Large intestine (tissue), 3 donors: ENCODE measurements at regions not wholly inside any gene's neighbourhood (a gene's known extent, or its start where the extent isn't known, plus 50 kb on each side); places are given as distances from the start of the nearest gene placed in this dataset.
"Not testable (repeated sequence)": the region's sequence is repeated elsewhere in the genome, so short reads cannot be mapped to it uniquely, and the experiment has no call there.

ENCODE experiments used
- DNase-seq, 2 donors: peaks; one replicate each; pipeline versions ENCODE4 v3.0.0 to v3.0.0-alpha.2; 2013
- H3K27ac ChIP-seq: one replicate; pipeline ENCODE4 v1.5.1; 2013; ENCODE audit warnings: low read length
- H3K27me3 ChIP-seq: 2 replicates; pipeline ENCODE4 v1.6.1; 2013; ENCODE audit warnings: low read length; ENCODE audit not compliant: control insufficient read depth, insufficient read depth
- H3K36me3 ChIP-seq: 2 replicates; pipeline ENCODE4 v1.6.1; 2013; ENCODE audit warnings: low read length; ENCODE audit not compliant: control insufficient read depth, insufficient read depth
- H3K4me1 ChIP-seq: one replicate; pipeline ENCODE4 v1.6.1; 2013; ENCODE audit warnings: low read length; ENCODE audit not compliant: control insufficient read depth, insufficient read depth
- H3K4me3 ChIP-seq: one replicate; pipeline ENCODE4 v1.5.1; 2013; ENCODE audit warnings: low read length
- H3K9me3 ChIP-seq: one replicate; pipeline ENCODE4 v1.6.1; 2013; ENCODE audit warnings: mild to moderate bottlenecking, low read depth, low read length, moderate library complexity; ENCODE audit not compliant: control insufficient read depth
- WGBS: methylation state at CpG from one replicate; pipeline ENCODE4 v1.1.5; 2013; ENCODE audit warnings: low lambda C conversion rate; ENCODE audit not compliant: insufficient coverage; 5-methylcytosine and 5-hydroxymethylcytosine counted together

DNA sequence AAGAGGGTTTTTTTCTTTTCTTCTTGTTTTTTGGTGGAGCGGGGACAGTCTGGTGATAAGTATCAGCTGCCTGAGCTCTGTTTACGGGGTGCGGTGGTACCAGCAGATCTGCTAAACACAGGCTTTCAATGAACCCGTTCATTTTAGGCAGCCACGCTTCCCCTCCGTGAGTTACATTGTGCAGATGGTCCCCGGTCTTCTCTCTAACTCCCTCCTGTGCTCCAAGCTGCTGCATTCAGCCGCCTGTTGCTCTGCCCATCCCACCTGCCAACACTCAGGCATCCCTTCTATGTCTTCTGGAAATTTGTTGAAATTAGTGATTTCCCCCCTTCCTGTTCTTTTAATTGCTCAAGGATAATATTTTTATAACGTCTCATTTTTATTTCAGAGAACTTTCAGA, 82.1 kb upstream of the ELAC2 start:
- Histone ChIP-seq H3K27me3 (no peaks in the 10 kb centered on the region), H3K36me3 (no peaks in the 10 kb centered on the region), H3K4me1 (no peaks in the 10 kb centered on the region), H3K9me3 (no peaks in the 10 kb centered on the region), H3K27ac (no peak overlapping the region), H3K4me3 (no peak overlapping the region)
- 94% methylated on average over 2 of the region's 9 CpGs for WGBS
- DNase-seq, result no peak

DNA sequence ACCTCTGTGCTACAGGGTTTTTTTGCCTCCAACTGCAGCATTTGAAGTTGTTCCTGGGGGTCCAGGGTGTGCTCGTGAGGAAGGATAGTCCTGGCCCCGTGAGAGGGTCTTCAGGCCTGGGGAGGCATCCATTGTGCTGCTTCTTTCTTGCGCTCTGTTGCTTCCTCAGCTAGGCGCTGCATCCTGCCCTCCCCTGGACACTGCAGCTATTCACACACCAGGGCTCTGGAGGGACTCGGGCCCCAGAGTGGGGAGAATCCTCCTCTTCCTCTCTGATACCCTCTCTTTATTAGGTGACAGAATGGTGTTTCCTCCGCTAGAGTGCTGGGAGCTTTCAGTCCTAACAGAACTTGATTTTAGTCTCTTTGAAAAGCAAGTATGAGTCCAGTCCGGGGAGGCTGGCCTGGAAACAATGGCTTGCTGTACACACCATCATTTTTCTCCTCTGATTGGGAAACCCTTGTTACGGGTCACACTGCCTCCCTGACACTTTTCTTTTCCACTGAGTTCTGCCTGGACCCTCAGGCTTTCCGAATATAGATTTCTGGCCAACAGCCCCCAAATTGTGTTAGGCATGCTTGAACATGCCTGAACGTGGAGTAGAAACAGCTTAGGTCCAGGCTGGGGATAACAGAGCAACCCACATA, 81.4 kb upstream of the ELAC2 start:
- Histone ChIP-seq H3K36me3 (no peaks in the 10 kb centered on the region), H3K4me1 (no peaks in the 10 kb centered on the region), H3K27me3 (no peaks in the 10 kb centered on the region), H3K4me3 (no peak overlapping the region), H3K9me3 (no peaks in the 10 kb centered on the region), H3K27ac (no peak overlapping the region)
- no CpG with 5 or more reads among the region's 10 CpGs for WGBS
- DNase-seq, result no peak

DNA sequence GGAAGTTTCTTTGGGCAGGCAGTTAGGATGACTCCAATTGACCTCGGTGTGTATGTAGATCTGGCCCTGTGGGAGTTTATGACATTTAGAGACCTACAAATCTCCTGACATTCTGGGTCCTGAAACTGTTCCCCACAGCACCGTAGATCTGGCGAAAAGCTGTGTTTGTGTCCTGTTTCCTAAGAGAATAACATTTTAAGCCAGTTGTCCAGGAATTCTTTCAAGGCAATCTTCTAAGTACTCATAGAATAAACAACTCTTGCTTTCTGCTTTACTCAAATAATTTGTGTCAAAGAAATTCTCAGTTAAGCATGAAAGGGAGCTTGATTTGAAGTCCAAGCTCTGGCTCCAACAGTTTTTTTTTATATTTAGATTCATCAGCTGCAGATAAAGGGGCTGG, 78.5 kb upstream of the ELAC2 start:
- Histone ChIP-seq H3K27ac (no peak overlapping the region), H3K4me1 (no peaks in the 10 kb centered on the region), H3K36me3 (no peaks in the 10 kb centered on the region), H3K4me3 (no peak overlapping the region), H3K27me3 (no peaks in the 10 kb centered on the region), H3K9me3 (no peaks in the 10 kb centered on the region)
- no peak for DNase-seq
- 80% methylated on average over 1 of the region's 3 CpGs for WGBS

DNA sequence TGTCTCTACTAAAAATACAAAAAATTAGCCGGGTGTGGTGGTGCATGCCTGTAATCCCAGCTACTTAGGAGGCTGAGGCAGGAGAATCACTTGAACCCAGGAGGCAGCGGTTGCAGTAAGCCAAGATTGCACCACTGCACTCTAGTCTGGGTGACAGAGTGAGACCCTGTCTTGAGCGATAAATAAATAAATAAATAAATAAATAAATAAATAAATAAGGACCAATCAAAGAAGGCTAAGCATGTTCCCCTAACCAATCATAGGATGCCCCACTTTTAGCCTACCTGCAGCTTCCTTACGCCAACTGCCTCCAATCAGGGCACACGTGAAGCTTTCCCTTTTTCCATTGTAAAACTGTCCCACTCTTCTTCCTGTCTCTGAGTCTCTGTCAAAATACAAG, 74.2 kb upstream of the ELAC2 start:
- WGBS, result 100% methylated on average over 1 of the region's 5 CpGs
- not testable (repeated sequence) for H3K4me1 ChIP-seq, H3K36me3 ChIP-seq, H3K4me3 ChIP-seq, H3K9me3 ChIP-seq, H3K27me3 ChIP-seq, DNase-seq, H3K27ac ChIP-seq

DNA sequence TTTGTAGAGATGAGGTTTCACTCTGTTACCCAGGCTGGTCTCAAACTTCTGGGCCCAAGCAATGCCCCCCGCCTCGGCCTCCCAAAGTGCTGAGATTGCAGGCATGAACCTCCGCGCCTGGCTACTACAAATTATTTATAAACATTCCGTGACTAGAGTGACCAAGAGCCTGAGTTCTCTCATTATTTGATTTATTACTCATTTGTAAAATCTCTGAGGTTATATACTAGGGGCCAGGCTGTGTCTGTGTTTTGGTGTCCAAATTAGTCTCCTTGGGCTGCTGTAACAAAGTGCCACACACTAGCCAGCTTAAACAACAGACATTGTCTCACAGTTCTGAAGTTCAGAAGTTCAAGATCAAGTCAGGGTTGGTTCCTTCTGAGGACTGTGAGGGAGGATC, 70.8 kb upstream of the ELAC2 start:
- WGBS, result no CpG with 5 or more reads among the region's 5 CpGs
- no peaks in the 10 kb centered on the region for H3K9me3 ChIP-seq
- H3K27me3 ChIP-seq, result no peaks in the 10 kb centered on the region
- H3K4me3 ChIP-seq, result no peak overlapping the region
- no peak overlapping the region for H3K27ac ChIP-seq
- H3K36me3 ChIP-seq, result no peaks in the 10 kb centered on the region
- H3K4me1 ChIP-seq, result no peaks in the 10 kb centered on the region
- no peak for DNase-seq

DNA sequence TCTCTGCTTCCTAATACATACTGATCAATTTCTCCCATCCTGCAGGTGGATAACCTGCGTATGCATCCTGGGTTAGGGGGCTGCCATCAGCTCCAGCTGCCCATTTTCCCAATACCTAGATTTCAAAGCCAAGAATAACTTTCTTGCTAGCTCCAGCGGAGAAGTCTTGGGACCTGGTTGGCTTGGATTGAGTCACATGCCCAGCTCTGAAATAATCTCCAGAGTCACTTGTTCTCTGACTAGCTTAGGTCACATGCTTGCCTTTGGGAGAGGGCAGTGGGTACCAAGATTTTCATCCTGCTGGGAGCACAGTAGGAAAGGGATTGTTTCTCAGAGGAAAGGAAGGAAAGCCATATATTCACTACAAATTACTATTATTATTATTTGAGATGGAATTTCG, 70.0 kb upstream of the ELAC2 start:
- DNase-seq, result no peak
- Histone ChIP-seq H3K27ac (no peak overlapping the region), H3K4me3 (no peak overlapping the region), H3K27me3 (no peaks in the 10 kb centered on the region), H3K36me3 (no peaks in the 10 kb centered on the region), H3K9me3 (no peaks in the 10 kb centered on the region), H3K4me1 (no peaks in the 10 kb centered on the region)
- no CpG with 5 or more reads among the region's 3 CpGs for WGBS

DNA sequence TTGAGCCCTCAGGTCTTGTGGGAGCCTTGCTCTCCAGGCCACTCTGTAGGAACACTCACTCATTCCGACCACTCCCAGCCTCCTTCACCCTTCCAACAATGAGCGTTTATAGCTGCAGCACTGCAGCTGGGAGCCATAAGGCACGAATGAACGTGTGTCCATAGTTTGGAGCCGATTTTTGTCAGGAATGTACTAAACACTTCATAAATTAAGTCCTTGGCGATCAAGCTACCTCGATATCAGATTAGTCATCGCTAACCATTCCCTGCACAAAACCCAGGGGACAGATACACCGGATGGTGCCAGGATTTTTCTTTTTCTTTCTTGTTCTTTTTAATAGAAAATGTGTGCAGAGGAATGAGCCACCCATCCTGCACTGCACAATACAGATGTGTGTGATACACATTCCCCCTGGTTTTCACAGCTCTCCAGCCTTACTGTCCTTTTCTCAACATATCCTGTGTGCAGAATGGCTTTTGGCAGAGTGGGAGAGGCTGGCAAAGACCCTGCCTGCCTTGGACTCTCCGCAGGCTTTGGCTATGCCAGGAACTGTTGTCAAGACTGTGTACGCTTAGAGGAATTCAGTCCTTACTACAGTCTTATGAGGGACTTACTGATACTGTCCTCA, 68.4 kb upstream of the ELAC2 start:
- Histone ChIP-seq H3K9me3 (no peaks in the 10 kb centered on the region), H3K27me3 (no peaks in the 10 kb centered on the region), H3K4me3 (no peak overlapping the region), H3K4me1 (no peaks in the 10 kb centered on the region), H3K27ac (no peak overlapping the region), H3K36me3 (no peaks in the 10 kb centered on the region)
- WGBS, result 78% methylated on average over 3 of the region's 11 CpGs
- no peak for DNase-seq

DNA sequence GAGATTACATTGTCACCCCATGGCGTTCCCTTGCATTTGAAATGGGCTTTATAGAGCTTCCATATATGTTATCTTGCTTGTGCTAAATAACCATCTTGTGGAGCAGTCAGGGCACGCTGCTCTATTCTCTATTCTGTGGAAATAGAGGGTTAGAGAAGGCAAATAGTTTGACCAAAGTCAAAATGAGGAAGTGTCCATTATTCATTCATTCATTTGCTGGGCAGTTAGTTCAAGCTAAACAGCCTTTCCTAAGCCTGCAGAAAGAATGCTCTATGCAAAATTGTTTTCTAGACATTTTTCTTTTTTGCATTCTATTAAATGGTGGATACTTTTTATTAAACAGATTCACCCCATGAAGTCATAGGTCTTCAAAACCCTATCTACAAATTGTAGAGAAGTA, 67.8 kb upstream of the ELAC2 start:
- H3K27me3 ChIP-seq, result no peaks in the 10 kb centered on the region
- WGBS, result no CpG with 5 or more reads among the region's 2 CpGs

DNA sequence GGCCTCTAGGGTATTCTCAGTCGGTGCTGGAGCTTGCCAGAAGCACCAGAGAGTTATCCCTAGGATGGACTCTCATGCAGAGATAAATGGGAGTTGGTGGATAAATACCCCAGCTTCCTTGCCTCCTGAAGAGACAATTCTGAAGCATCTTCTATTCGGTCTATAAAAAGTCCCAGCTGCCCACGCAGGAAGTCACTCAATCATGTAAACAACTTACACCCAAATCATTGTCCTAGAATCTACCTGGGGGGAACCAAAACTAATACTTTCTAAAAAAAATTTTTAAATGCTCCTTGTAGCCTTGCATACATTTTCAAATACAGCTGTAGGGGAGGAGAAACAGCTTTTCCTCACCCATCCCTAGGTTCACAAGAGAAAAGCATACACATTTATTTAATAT, 66.6 kb upstream of the ELAC2 start:
- no peaks in the 10 kb centered on the region for H3K27me3 ChIP-seq

More for the DNA sequence above, 67.8 kb upstream of the ELAC2 start:
- Histone ChIP-seq H3K9me3 (no peaks in the 10 kb centered on the region), H3K4me3 (no peak overlapping the region), H3K27ac (no peak overlapping the region), H3K36me3 (no peaks in the 10 kb centered on the region), H3K4me1 (no peaks in the 10 kb centered on the region)
- no peak for DNase-seq

DNA sequence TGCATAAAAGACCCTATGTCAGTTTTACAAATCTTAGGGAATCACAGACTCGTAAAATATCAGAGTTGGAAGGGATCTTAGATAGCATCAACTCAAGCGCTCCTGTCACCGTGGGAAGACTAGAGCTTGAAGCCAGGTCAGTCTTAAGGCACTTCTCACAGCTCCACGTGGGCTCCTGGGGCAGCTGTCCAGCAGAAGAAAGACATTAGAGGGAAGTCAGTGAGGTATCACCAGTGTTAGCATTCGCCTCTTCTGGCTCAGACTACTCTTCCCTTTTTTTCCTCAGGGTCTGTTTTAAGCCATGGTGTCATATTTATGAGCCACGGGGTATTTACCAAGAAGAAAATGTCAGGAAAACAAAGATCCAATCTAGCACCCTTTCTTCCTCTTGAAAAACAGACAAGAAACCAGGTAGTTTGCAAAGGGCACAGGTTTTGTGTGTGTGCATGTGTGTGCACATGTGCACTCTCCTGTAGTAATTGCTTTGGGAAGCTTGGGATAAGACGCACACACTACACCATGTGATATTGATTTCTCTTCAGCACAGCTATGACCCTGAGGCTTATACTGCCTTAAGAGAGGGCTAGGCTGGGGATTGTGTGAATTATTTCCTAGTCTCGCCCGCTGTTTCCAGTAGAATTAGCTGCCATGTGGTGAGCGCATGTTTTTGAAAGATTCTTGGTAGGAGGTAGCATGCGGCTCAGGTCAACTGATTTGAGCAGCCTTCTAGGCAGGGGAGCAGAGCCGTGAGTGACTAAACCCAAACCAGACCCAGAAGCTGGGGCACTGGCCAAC, 61.0 kb upstream of the ELAC2 start:
- Histone ChIP-seq H3K9me3 (no peaks in the 10 kb centered on the region), H3K27ac (no peak overlapping the region), H3K4me1 (no peaks in the 10 kb centered on the region), H3K27me3 (no peaks in the 10 kb centered on the region), H3K4me3 (no peak overlapping the region), H3K36me3 (no peaks in the 10 kb centered on the region)
- no CpG with 5 or more reads among the region's 12 CpGs for WGBS
- no peak for DNase-seq

More for the DNA sequence above, 66.6 kb upstream of the ELAC2 start:
- WGBS, result no CpG with 5 or more reads among the region's 3 CpGs
- Histone ChIP-seq H3K4me3 (no peak overlapping the region), H3K36me3 (no peaks in the 10 kb centered on the region), H3K9me3 (no peaks in the 10 kb centered on the region), H3K4me1 (no peaks in the 10 kb centered on the region), H3K27ac (no peak overlapping the region)
- DNase-seq, result no peak
